ENCODE measurements at regions not wholly inside any gene's neighbourhood (a gene's known extent, or its start where the extent isn't known, plus 50 kb on each side); places are given as distances from the start of the nearest gene placed in this dataset.

GRCh38 chr20:60363698-60364097 is 405.5 kb downstream of the CDH26 start:
- DNase-seq (ENCODE audit: low read depth in 2 of 2) = no peak

- no peak for DNase-seq (ENCODE audit: low read depth in 2 of 2)
Observed at GRCh38 chr20:60365064-60365666, 406.9 kb downstream of the CDH26 start.

GRCh38 chr20:60365882-60366281 is 407.7 kb downstream of the CDH26 start:
- no peak for DNase-seq (ENCODE audit: low read depth in 2 of 2)

GRCh38 chr20:60371384-60371783 is 413.2 kb downstream of the CDH26 start:
- no peak for DNase-seq (ENCODE audit: low read depth in 2 of 2)

GRCh38 chr20:60372275-60372674 is 414.1 kb downstream of the CDH26 start:
- DNase-seq (ENCODE audit: low read depth in 2 of 2) = no peak

- DNase-seq (ENCODE audit: low read depth in 2 of 2) = no peak
Observed at GRCh38 chr20:60372822-60373221, 414.6 kb downstream of the CDH26 start.

GRCh38 chr20:60378620-60379019 is 420.4 kb downstream of the CDH26 start:
- DNase-seq (ENCODE audit: low read depth in 2 of 2) = no peak

GRCh38 chr20:60381643-60382400 is 423.6 kb downstream of the CDH26 start:
- DNase-seq (ENCODE audit: low read depth in 2 of 2) = no peak

GRCh38 chr20:60389441-60389840 is 431.2 kb downstream of the CDH26 start:
- DNase-seq (ENCODE audit: low read depth in 2 of 2) = no peak

- DNase-seq (ENCODE audit: low read depth in 2 of 2) = no peak
Observed at GRCh38 chr20:60389882-60390281, 431.7 kb downstream of the CDH26 start.

GRCh38 chr20:60395991-60396390 is 437.8 kb downstream of the CDH26 start:
- no peak for DNase-seq (ENCODE audit: low read depth in 2 of 2)

- no peak for DNase-seq (ENCODE audit: low read depth in 2 of 2)
Observed at GRCh38 chr20:60400567-60400966, 442.3 kb downstream of the CDH26 start.

- no peak for DNase-seq (ENCODE audit: low read depth in 2 of 2)
Observed at GRCh38 chr20:60402189-60403058, 444.2 kb downstream of the CDH26 start.

- no peak for DNase-seq (ENCODE audit: low read depth in 2 of 2)
Observed at GRCh38 chr20:60403105-60403741, 445.0 kb downstream of the CDH26 start.

- no peak for DNase-seq (ENCODE audit: low read depth in 2 of 2)
Observed at GRCh38 chr20:60407011-60407771, 449.0 kb downstream of the CDH26 start.

- no peak for DNase-seq (ENCODE audit: low read depth in 2 of 2)
Observed at GRCh38 chr20:60407938-60408337, 449.7 kb downstream of the CDH26 start.

- DNase-seq (ENCODE audit: low read depth in 2 of 2) = no peak
Observed at GRCh38 chr20:60408435-60408834, 450.2 kb downstream of the CDH26 start.

GRCh38 chr20:60410618-60411264 is 452.5 kb downstream of the CDH26 start:
- DNase-seq (ENCODE audit: low read depth in 2 of 2) = no peak

GRCh38 chr20:60411813-60412212 is 453.6 kb downstream of the CDH26 start:
- DNase-seq (ENCODE audit: low read depth in 2 of 2) = no peak

- DNase-seq (ENCODE audit: low read depth in 2 of 2) = no peak
Observed at GRCh38 chr20:60420676-60421229, 462.5 kb downstream of the CDH26 start.

- DNase-seq (ENCODE audit: low read depth in 2 of 2) = no peak
Observed at GRCh38 chr20:60422848-60423247, 464.6 kb downstream of the CDH26 start.

Measured in stimulated activated CD8-positive, alpha-beta memory T cell treated with anti-CD3 and anti-CD28 coated beads, Interleukin-2, amount 100 ng/mL, for 48 hours (primary cell).